Loucy (cell line): ENCODE measurements at regions not wholly inside any gene's neighbourhood (a gene's known extent, or its start where the extent isn't known, plus 50 kb on each side); places are given as distances from the start of the nearest gene placed in this dataset.

Source experiments
- CTCF ChIP-seq: fragments of 200-600 bp; sonication (generic); conservative IDR thresholded peaks from 2 replicates; pipeline ENCODE4 v1.5.1; 2014; ENCODE audit warnings: mild to moderate bottlenecking, antibody characterized with exemption, low read length
- EZH2phosphoT487 ChIP-seq: fragments of 200-600 bp; IDR thresholded peaks from 2 replicates; pipeline ENCODE4 v1.6.1; 2018; ENCODE audit warnings: antibody characterized with exemption, mild to moderate bottlenecking, moderate library complexity, borderline replicate concordance

DNA sequence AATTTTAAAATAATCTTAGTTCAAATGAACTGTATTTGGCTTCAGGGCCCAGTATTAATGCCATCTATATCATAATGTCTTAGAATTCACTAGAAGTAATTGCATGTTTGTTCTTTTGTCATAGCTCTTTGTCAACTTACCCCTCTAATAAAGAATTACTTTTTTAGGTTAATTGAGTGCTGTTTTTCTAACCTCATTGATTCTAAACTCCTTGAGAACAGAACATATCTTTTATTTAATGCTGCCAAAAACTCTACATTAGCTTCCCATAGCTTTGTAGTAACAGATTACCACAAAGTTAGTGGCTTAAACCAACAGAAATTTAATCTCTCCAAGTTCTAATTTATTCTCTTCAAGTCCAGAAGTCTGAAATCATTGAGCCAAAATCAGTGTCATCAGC is 242.4 kb downstream of the LURAP1L start:
- TF ChIP-seq CTCF = no peak
- TF ChIP-seq EZH2phosphoT487 = no peak
